ENCODE measurements at regions not wholly inside any gene's neighbourhood (a gene's known extent, or its start where the extent isn't known, plus 50 kb on each side); places are given as distances from the start of the nearest gene placed in this dataset.

GRCh38 chr14:37859177-37859576, 263.7 kb downstream of the TTC6 start:
- TF ChIP-seq CTCF (IDR thresholded peaks at IDR 0.05; ENCODE audit: insufficient read depth, low read length, poor library complexity, severe bottlenecking): no peak
- no peak for TF ChIP-seq EZH2phosphoT487 (conservative IDR thresholded peaks at IDR 0.05; ENCODE audit: low read length)
